LHCN-M2 (cell line): ENCODE measurements at regions not wholly inside any gene's neighbourhood (a gene's known extent, or its start where the extent isn't known, plus 50 kb on each side); places are given as distances from the start of the nearest gene placed in this dataset.
"Not testable (repeated sequence)": the region's sequence is repeated elsewhere in the genome, so short reads cannot be mapped to it uniquely, and the experiment has no call there.

Source experiments
- DNase-seq: peaks from one replicate; pipeline ENCODE4 v3.0.0-alpha.2; 2012; ENCODE audit warnings: low read depth

- not testable (repeated sequence) for DNase-seq
These were observed 4427.5 kb upstream of the TPTE start for GRCh38 chr21:6093870-6094269.

GRCh38 chr21:6095304-6095703 is 4426.1 kb upstream of the TPTE start:
- not testable (repeated sequence) for DNase-seq

- not testable (repeated sequence) for DNase-seq
These were observed 4424.6 kb upstream of the TPTE start for GRCh38 chr21:6096560-6097424.

GRCh38 chr21:6097736-6098135 is 4423.6 kb upstream of the TPTE start:
- DNase-seq: not testable (repeated sequence)

- not testable (repeated sequence) for DNase-seq
These were observed 4423.0 kb upstream of the TPTE start for GRCh38 chr21:6098191-6098935.

- DNase-seq: not testable (repeated sequence)
These were observed 4419.8 kb upstream of the TPTE start for GRCh38 chr21:6101588-6101987.

GRCh38 chr21:6104546-6104945 is 4416.8 kb upstream of the TPTE start:
- not testable (repeated sequence) for DNase-seq

GRCh38 chr21:6106686-6107567 is 4414.5 kb upstream of the TPTE start:
- DNase-seq: not testable (repeated sequence)

- not testable (repeated sequence) for DNase-seq
These were observed 4412.5 kb upstream of the TPTE start for GRCh38 chr21:6108894-6109293.

GRCh38 chr21:6109774-6110173 is 4411.6 kb upstream of the TPTE start:
- DNase-seq: not testable (repeated sequence)

- not testable (repeated sequence) for DNase-seq
These were observed 4410.6 kb upstream of the TPTE start for GRCh38 chr21:6110716-6111343.

GRCh38 chr21:6111354-6111753 is 4410.0 kb upstream of the TPTE start:
- DNase-seq: not testable (repeated sequence)

GRCh38 chr21:6118336-6118735 is 4403.0 kb upstream of the TPTE start:
- DNase-seq: not testable (repeated sequence)

GRCh38 chr21:6120863-6121262 is 4400.5 kb upstream of the TPTE start:
- DNase-seq: not testable (repeated sequence)

- DNase-seq: not testable (repeated sequence)
These were observed 4398.8 kb upstream of the TPTE start for GRCh38 chr21:6122629-6123028.

- DNase-seq: not testable (repeated sequence)
These were observed 4398.2 kb upstream of the TPTE start for GRCh38 chr21:6123224-6123623.

GRCh38 chr21:6125549-6126240 is 4395.7 kb upstream of the TPTE start:
- DNase-seq: not testable (repeated sequence)

- peak; percentile 0 for DNase-seq
These were observed 4394.2 kb upstream of the TPTE start for GRCh38 chr21:6126976-6127732.

- DNase-seq: not testable (repeated sequence)
These were observed 4390.6 kb upstream of the TPTE start for GRCh38 chr21:6130734-6131133.

GRCh38 chr21:6133373-6133772 is 4388.0 kb upstream of the TPTE start:
- not testable (repeated sequence) for DNase-seq
